GM21786 (cell line): ENCODE measurements at regions not wholly inside any gene's neighbourhood (a gene's known extent, or its start where the extent isn't known, plus 50 kb on each side); places are given as distances from the start of the nearest gene placed in this dataset.
"Not testable (repeated sequence)": the region's sequence is repeated elsewhere in the genome, so short reads cannot be mapped to it uniquely, and the experiment has no call there.

Experiments used
- ATAC-seq: cut with Tn5 transposase; IDR thresholded peaks from one replicate; pipeline ENCODE4 v1.9.1; 2021; ENCODE audit not compliant: unreplicated experiment

DNA sequence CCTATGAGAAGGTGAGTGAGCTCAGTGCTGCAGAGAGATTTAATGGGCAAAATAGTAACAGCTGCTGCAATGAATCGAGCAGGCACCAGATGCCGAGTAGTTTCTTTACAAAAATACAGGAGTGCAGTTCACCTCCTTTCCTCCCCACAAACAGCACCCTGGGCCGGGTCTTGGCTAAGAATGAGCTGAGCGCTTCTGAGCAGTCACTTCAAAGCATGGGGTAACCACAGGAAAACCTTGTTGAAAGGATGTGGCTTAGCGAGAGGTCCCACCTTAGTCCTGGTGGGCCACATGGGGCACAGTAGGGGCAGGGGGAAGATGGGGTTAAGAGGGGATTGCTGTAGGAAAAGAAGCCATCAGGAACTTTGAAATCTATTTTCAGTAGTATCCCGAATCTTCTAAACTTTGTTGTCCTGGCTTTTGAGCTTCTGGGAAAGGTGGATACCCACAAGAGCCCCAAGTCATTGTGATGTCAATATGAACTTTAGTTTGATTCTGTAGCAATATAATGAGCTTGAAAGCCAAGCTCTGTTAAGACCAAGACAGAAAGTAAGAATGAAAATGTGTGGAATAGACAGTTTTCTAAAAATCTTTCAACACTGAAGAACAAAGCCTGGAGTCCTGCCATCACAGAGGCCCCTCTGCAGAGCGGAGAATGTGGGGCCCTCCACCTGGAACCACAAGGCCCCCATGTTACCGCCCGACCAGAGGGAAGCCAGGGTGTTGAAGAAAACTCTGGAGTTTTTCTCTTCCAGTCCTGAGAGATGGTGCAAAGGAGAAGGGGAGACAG lies 101.0 kb upstream of the ZNF236 start:
- ATAC-seq, result no peak

DNA sequence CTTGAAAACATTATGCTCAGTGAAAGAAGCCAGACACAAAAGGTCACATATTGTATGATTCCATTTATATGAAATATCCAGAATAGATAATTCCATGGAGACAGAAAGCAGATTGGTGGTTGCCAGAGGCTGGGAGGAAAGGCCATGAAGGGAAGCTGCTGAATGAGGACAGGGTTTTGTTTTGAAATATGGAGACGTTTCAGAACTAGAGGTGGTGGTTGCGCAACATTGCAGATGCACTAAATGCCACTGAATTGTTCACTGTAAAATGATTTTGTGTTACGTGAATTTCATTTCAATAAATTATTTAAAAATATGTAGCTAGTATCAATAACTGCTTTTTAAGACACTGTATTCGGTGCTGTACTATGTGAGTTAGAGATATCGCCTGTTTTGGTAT lies 101.7 kb upstream of the ZNF236 start:
- ATAC-seq, result no peak

DNA sequence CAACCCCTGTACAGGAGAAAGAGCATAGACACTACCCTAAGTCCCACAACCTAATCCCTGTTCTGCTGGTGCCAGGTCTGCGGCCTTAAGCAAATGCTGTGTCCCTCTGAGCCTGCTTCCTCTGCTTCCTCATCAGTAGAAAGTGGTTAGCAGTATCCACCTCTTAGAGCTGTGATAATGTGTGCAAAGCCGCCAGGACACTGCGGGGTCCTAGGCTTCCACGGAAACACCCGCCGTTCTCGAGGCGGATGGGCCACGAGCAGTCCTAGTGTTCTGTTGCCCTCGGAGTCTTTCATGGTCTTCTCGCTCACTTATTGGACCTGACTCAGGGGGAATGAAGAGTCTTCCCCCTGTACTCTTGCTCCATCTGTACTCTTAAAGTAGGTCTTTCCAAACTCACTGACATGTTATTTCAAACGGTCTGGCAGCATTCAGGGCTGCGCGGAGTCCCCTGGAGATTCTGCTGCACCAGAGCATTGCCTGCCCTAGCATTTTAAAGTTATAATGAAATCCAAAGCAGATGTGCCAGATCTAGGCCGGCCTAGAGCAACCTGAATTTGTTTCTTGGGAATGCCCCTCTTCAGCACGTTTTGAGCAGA lies 107.2 kb upstream of the ZNF236 start:
- ATAC-seq, result no peak

DNA sequence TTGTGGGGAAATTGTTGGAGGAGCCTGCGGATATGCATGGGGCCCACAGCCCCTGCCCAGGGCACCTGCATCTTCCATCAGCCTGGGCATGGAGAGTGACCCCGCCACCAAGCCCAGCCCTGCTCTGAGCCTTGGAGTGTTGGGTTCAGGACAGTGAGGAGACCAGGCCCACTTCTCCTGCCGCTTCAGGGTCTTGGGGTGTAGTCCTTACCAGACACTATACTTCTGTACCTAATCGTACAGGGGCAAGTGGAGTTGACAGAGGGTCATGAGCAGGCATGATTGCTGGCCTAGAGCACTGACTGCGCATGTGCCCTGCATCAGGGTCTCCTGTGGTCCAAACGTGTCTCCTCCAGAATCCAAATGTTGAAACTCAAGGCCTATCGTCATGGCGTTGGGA lies 108.9 kb upstream of the ZNF236 start:
- no peak for ATAC-seq

DNA sequence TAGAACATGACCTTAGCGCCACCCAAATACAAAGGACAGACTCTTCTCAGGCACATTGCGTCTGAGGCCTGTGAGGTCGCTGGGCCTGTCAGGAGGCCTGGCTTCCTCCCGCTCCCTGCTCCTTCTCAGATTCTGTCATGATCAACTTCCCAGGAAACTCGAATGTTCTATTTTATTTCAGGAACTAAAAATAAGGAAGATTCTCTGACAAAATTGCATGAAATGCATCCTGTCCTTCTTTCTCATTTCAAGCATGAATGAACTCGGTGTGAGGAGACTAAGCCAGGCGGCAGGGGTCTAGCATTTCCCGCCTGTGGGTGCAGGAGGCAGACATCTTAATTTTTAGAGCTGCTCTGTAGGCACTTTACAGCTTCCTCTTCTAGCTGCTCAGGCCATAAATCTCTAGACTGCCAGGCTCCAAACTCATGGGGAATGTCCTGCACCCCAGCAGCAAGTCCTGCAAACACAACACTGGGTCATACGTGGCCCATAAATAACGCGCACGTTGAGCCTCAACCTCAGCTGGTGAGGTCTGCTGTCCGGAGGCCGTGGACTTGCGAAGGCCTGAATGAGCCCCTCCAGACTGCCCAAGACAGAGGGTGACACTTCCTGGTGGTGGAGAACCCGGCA lies 109.7 kb upstream of the ZNF236 start:
- no peak for ATAC-seq

DNA sequence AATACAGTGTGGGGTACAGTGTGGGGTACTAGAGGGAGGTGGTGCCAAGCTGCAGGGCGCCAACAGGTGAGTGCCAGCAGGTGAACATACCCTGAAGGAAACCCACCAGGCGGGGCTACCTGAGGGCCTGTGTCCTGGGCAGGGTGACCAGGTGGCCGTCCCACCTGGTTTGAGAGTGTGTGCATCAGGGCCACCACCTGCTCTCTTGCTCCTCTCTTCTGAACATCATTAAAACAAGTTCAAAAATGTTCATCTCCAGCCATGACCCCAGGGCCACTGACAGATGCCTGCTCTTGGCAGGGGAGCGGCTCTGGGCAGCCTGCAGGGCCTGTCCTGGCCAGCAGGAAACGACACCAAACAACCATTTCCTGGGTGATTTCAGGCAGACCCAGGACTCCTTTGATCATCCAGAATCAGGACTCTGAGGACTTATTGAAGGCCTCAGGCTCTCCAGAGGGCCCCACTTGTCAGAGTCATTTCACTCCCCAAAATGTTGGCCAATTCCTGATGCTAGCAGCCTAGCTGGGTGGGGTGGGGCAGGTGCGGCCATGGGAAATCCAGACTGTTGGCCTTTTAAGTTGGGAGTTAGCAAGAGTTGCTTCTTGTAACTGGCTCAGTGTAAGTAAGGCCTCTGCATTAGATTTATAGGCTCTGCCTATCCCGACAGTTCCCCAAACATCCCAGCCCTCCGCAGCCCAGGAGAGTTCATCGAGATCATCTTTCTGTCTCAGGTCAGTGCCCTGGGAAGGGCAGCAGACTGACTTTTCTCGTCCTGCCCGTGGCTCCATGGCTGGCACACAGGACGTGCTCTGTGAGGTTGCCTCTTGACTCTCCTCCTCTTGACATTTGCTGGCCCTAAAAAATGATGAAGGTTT lies 111.5 kb upstream of the ZNF236 start:
- ATAC-seq, result no peak

DNA sequence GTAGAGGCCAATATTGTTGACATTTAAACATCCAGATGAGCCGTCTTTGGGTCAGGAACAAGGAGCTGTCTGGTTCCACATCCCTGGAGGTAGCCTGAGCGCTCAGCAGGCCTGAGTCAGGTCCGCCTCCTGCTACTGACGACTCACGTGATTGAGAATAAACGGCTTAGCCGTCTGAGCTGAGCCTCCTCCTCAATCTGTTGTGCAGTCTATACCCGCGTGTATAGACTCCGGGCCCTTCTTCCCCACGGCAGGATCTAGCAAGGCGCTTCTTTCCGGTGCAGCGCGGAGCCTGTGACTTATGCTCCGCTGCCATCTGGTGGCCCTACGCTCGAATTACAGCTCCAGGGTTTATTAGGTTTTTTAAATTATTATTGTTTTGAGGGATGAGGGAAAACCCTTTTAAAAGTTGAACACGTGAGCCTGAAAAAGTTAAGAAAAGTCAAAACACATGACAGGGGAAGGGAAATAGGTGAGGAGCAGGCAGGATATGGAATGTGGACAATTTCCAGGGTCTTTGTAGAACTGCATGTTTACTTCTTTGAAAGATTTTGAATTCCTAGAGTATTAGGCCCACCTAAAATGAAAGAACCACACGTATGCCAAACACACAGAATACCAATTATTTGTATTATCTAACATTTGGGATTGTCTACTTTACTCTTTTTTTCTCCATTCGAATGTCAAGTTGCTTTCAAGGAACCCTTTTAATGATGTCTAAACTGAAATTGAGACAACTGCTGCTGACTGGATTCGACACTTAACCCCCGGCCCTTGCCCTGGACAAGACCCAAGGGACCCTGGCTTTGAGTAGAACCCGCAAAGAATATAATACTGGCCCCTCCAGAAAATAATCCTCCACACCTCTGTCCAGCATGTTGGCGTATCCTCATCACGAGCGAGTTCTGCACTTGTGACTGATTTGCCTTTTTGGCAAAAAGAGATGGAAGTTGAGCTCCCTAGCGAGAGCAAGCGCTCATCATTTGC lies 112.4 kb upstream of the ZNF236 start:
- ATAC-seq, result peak; percentile 80

DNA sequence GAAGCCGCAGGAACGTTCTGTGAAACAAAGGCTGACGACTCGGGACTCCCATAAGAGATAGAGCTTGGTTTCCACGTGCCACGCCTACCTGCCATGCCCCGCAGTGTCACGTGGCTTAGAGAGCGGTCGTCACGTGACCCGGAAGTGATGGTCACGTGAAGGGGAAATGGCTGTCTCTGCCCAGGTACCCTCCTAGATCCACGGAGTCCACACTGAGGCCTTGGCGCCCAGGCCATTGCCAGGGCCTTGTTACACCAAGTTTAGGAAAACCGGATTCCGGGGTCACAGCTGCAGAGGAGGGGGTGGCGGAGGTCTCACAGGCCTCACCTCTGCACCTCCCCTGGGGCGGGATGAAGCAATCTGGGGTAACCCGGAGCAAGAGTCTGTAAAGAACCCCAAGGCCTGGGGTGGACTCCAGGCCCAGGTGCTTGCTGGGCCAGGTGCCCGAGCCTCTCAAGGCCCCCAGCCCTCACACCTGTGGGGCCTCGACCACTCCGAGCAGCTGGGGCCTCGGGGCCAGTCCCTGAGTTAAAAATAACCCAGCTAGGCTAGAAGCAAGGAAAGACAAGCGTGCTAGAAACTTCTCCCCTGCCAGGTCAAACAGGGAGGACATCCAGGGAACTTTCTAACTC lies 113.5 kb upstream of the ZNF236 start:
- no peak for ATAC-seq

DNA sequence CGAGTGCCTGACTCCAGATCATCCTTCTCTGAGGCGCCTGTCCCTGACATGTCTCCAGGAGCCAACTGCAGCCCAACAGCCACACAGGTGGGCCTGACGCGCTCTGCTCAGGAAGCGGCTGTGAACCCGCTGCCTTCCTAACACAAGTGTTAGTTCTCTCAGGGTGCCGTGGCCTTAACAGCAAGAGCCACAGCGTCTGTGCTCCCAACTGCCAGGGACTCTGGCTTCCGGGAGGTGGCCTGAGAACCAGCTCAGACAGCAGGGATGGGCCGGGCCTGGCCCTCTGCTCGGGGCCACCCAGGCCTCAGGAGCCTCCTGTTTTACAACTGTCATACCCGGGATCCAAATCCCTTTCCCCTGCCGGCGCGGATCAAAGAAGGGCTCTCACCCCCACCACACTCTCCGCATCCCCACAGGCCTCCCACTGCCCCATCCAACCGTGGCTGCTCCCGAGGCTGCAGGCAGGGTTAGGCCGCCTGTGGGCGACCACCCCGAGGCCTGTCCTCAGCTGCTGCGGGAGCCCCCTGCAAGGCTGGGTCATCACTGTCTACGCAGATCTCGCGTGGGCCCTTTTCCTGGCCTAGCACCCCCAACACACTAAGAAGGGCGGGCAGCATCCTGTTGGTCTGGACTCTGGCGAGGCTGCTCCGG lies 114.2 kb upstream of the ZNF236 start:
- no peak for ATAC-seq

DNA sequence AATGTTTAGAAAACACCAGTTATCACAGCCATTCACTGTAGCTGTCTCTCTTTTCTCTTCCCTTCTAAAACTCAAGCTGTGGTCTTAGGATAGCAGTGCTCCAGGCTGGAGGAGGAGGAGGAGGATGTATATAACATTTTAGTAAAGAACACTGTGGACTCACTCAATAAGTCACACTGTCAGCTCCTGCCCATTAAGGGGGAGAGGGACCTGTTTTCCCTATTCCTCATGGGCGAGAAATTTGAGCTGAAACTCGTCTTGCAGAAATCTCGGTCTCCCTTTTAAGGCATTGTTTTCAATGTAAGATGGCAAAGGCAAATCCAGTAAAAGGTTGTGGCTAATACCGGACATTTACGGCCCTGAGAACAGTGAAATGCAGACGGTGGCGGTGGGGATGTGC lies 114.8 kb upstream of the ZNF236 start:
- no peak for ATAC-seq

DNA sequence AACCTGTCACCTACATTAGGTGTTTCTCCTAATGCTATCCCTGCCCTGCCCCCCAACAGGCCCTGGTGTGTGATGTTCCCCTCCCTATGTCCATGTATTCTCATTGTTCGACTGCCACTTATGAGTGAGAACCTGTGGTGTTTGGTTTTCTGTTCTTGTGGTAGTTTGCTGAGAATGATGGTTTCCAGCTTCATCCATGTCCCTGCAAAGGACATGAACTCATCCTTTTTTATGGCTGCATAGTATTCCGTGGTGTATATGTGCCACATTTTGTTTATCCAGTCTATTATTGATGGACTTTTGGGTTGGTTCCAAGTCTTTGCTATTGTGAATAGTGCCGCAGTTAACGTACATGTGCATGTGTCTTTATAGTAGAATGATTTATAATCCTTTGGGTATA lies 117.8 kb upstream of the ZNF236 start:
- ATAC-seq, result not testable (repeated sequence)

DNA sequence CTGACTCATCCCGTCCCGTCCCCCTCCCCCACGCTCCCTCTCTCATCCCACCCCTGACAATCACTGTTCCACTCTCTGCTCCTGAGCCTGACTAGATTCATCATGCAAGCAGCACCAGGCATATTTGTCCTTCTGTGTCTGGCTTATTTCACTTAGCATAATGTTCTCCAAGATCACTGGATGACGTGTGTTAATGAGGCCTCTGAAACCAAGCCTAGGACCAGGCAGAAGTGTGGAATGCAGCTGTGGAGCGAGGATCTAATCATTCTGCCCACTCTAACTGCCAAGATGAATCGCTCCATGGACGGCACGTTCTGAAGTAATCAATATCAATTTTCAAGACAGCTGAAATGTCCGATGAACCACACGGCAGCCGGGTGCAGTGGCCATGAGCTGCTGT lies 122.4 kb upstream of the ZNF236 start:
- no peak for ATAC-seq

DNA sequence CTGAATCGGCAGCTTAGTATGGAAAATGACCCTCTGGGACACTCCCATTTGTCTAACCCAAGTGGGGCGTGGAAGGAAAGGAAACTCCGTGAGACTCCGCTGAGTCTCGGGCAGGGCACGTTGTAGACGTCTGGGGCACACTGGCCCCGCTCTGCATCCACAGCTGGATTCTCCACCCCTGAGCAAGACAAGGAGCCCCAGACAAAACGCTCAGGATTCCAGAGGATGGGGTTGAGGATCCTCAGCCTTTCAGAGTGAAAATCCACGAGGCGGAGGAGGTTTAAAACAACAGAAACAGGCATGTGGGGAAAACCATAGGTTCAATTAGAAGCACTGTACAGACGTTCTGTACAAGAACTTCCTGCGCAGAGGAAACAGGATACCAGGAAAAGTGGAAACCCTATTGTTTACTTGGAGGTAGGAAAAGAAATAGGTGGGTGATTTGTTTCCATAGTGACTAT lies 124.9 kb upstream of the ZNF236 start:
- ATAC-seq, result no peak

DNA sequence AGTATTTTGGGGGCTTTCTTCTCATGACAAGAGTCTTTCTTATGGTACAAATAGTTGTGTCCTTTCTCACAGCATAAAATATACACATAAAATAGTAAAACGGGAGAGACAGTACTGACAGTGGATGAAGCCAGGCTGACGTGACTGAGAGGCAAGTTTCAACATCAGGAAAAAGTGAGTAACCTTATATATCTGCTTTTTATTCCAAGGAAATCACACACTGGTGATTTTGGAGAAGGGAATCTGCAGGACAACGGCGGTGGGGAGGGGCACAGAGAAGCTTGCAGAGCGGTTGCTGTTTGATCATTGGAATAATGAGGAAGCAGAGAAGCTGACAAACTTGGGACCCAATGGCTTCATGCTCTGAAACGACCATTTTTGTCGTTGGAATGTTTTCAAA lies 130.6 kb upstream of the ZNF236 start:
- no peak for ATAC-seq

DNA sequence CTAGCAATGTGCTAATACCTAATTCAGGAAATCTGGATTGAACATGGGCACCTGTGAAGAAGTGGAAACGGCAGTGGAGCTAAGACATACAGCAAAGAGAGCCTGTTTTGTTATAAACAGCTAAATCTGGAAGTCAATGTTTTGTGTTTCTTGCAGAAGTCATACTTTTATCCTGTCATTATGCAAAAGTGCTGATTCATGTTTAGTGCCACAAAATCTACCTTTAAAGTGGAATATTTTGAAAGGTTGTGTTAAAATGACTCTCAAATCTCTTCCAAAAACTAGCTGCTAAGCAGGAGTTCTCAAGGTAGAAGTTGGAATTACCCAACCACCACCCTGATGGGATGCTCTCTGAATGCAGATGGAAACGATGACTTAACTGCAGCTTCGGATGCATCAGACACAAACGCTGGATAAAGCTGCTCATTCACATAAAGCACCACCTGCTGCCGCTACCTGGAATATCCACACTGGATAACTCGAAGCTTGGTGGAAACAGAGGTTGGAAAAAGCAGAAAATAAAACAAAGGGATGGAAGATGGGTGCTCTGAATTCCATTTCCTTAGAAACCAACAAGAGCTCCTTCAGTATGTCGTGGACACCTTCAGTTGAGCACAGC lies 132.6 kb upstream of the ZNF236 start:
- ATAC-seq, result no peak

DNA sequence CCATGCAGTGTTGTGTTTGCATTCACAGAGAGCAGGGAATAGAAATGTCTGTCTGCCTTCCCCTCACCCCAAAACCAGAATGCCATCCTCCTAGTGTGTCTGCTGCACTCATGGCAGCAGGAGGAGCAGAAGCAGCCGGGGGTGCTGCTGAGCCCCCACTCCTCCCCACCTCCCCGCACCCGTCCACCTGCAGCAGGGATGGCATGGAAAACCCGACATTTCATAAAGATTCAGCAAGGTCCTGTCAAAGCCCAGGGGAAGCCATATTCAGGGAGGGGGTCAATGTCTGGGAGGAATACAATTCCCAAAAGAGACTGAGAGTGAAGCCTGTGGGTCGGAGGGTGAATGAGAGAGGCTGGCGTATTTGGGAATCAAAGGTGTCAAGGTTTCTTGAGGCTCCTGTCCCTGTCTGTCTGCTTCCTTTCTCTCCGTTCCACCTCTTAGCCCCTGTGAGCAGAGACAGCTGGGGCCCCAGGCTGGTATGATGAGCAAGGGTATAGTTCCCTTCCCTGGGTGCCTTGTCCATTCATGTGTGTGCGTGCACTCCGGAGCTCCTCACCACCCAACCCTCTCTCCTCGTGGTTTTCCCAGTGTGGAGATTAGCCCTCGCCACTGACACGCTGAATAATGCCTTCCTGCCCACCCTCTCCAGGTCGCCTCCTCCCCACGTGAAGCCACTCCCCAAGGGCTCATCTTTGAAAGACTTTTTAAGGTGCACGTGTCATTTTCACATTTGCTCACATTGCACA lies 133.5 kb upstream of the ZNF236 start:
- ATAC-seq, result no peak

DNA sequence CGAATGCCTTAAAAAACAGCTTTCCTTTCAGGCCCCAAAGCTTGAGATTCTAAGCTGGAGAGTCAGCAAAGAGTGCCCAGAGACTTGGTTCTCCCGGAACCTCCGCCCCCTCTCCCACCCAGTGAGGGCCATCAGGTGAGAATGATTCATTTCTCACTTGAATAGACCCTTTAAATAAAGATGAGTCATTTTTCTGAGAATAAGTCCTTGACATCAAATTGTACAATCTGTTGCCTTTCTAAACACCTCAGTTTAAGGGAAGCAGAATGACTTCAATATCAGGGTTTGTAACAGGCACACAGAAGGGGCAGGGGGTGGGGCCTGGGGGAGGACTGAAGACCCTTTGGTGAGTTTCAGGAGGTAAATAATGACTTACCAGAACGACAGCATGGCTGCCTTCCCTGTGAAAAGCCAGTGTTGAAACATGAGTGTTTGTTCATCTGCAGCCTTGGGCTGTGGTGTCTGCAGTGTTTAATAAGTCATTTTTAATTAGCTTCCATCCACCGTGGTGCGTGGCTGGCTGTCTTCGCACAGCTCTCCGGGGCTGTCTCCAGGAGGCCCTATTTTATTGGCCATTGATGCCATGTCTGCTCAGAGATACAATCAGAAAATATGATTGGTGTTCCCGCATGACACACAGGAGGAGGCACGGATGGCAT lies 134.9 kb upstream of the ZNF236 start:
- ATAC-seq, result peak; percentile 54
